ENCODE measurements at regions not wholly inside any gene's neighbourhood (a gene's known extent, or its start where the extent isn't known, plus 50 kb on each side); places are given as distances from the start of the nearest gene placed in this dataset.

DNA sequence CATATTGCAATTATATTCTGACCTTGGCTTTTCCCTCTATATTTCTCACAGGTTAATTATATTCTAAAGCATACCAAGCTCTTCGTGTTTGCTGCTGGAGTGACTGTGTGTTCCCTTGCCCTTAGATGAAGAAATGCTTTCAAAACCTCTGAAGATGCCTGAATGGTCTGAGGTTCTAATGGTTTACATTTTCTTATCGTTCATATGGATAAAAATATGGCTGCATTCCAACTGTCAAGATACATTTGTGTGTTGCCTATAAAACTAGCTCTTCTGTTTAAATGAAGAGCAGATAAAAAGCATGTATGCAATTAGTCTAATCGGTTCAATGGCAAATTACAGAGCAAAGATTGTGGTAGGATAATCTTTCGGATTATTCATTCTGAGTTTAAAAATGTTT lies 68.4 kb upstream of the ANKRD10 start:
- TF ChIP-seq, protein P1, sequence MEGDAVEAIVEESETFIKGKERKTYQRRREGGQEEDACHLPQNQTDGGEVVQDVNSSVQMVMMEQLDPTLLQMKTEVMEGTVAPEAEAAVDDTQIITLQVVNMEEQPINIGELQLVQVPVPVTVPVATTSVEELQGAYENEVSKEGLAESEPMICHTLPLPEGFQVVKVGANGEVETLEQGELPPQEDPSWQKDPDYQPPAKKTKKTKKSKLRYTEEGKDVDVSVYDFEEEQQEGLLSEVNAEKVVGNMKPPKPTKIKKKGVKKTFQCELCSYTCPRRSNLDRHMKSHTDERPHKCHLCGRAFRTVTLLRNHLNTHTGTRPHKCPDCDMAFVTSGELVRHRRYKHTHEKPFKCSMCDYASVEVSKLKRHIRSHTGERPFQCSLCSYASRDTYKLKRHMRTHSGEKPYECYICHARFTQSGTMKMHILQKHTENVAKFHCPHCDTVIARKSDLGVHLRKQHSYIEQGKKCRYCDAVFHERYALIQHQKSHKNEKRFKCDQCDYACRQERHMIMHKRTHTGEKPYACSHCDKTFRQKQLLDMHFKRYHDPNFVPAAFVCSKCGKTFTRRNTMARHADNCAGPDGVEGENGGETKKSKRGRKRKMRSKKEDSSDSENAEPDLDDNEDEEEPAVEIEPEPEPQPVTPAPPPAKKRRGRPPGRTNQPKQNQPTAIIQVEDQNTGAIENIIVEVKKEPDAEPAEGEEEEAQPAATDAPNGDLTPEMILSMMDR (IDR thresholded peaks at IDR 0.05) = no peak
- intact Hi-C loops (cut with micrococcal nuclease) = no loop called here
- H3K4me1 Mint-ChIP-seq = peaks cover 4% of the 10 kb centered on the region
- peaks cover 0 to 16% (median 5%) of the 10 kb centered on the region in 7 donors for H3K9me3 Mint-ChIP-seq
- Histone ChIP-seq H3K79me2 (ENCODE audit: insufficient read depth, low read length) (no peaks in the 10 kb centered on the region), H3K27me3 (ENCODE audit: control insufficient read depth in 2 of 2, insufficient read depth in 2 of 2, low read length in 2 of 2) (no peaks in the 10 kb centered on the region), H4K20me1 (ENCODE audit: insufficient read depth, low read length) (no peaks in the 10 kb centered on the region), H3K9ac (ENCODE audit: insufficient read depth, low read length, poor library complexity, severe bottlenecking) (no peak overlapping the region), H3K4me3 (replicated peaks in 1 of 3; ENCODE audit: low read depth in 2 of 3, low read length in 3 of 3) (no peak overlapping the region), H3K9me3 (replicated peaks in 1 of 2; ENCODE audit: control insufficient read depth in 1 of 2, insufficient read depth in 1 of 2, low read length in 2 of 2) (peaks cover 0 to 2% of the 10 kb centered on the region in 2 donors), H3K4me2 (replicated peaks; ENCODE audit: extremely low read depth, low read length, poor library complexity, severe bottlenecking) (no peak overlapping the region), H3K27ac (ENCODE audit: low read depth in 1 of 2, low read length in 2 of 2) (no peak overlapping the region), H3K4me1 (ENCODE audit: control insufficient read depth in 1 of 2, insufficient read depth in 2 of 2, low read length in 2 of 2) (no peaks in the 10 kb centered on the region), H2AFZ (ENCODE audit: insufficient read depth, low read depth, low read length, poor library complexity, severe bottlenecking) (no peak overlapping the region), H3K36me3 (replicated peaks in 1 of 2; ENCODE audit: control insufficient read depth in 1 of 2, insufficient read depth in 2 of 2, low read length in 2 of 2) (no peaks in the 10 kb centered on the region)
- H3K27me3 Mint-ChIP-seq (ENCODE audit: low read depth in 3 of 3) = peaks cover 3 to 14% (median 4%) of the 10 kb centered on the region in 3 donors
- WGBS (ENCODE audit: insufficient coverage) = no CpG with 5 or more reads among the region's 4 CpGs
- H3K27ac Mint-ChIP-seq = no peak overlapping the region
- no peak overlapping the region for H3K4me3 Mint-ChIP-seq
- H3K36me3 Mint-ChIP-seq = no peaks in the 10 kb centered on the region
- DNase-seq = no peak

DNA sequence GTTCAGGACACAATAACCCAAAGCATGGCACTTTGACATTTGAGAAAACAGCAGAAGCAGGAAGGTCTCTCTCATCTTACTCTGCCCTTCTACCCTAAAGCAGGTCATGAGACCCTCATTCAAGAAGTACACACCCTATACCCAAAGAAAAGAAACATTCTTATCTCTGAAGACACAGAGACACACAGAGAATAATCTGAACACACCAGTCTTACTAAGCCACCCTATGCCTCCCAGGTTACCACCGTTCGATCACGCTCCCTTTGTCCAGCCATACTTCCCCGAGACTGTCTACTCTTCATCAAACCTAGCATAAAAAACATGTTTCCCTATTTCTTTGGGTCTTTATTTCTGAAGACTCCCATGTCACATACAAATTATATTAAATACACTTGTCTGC lies 66.5 kb upstream of the ANKRD10 start:
- peaks cover 1 to 11% (median 7%) of the 10 kb centered on the region in 3 donors for H3K27me3 Mint-ChIP-seq (ENCODE audit: low read depth in 3 of 3)
- no peak for DNase-seq
- no peak overlapping the region for H3K4me2 ChIP-seq (replicated peaks; ENCODE audit: extremely low read depth, low read length, poor library complexity, severe bottlenecking)
- TF ChIP-seq, protein P1 (IDR thresholded peaks at IDR 0.05) = no peak
- intact Hi-C loops (cut with micrococcal nuclease) = no loop called here
- no peak overlapping the region for H3K9ac ChIP-seq (ENCODE audit: insufficient read depth, low read length, poor library complexity, severe bottlenecking)
- H3K27me3 ChIP-seq (ENCODE audit: control insufficient read depth in 2 of 2, insufficient read depth in 2 of 2, low read length in 2 of 2) = peaks cover 0 to 3% of the 10 kb centered on the region in 2 donors
- no peaks in the 10 kb centered on the region for H3K36me3 Mint-ChIP-seq
- H4K20me1 ChIP-seq (ENCODE audit: insufficient read depth, low read length) = no peaks in the 10 kb centered on the region
- H3K4me1 Mint-ChIP-seq = peaks cover 4% of the 10 kb centered on the region
- H3K27ac Mint-ChIP-seq = no peak overlapping the region
- peaks cover 0 to 2% of the 10 kb centered on the region in 2 donors for H3K9me3 ChIP-seq (replicated peaks in 1 of 2; ENCODE audit: control insufficient read depth in 1 of 2, insufficient read depth in 1 of 2, low read length in 2 of 2)
- H3K27ac ChIP-seq (ENCODE audit: low read depth in 1 of 2, low read length in 2 of 2) = no peak overlapping the region
- 95% methylated on average over 4 of the region's 4 CpGs for WGBS (ENCODE audit: insufficient coverage)
- no peaks in the 10 kb centered on the region for H3K79me2 ChIP-seq (ENCODE audit: insufficient read depth, low read length)
- no peak overlapping the region for H2AFZ ChIP-seq (ENCODE audit: insufficient read depth, low read depth, low read length, poor library complexity, severe bottlenecking)
- H3K9me3 Mint-ChIP-seq = peaks cover under 1 to 18% (median 5%) of the 10 kb centered on the region in 7 donors
- H3K4me3 ChIP-seq (replicated peaks in 1 of 3; ENCODE audit: low read depth in 2 of 3, low read length in 3 of 3) = no peak overlapping the region
- no peak overlapping the region for H3K4me3 Mint-ChIP-seq
- H3K4me1 ChIP-seq (ENCODE audit: control insufficient read depth in 1 of 2, insufficient read depth in 2 of 2, low read length in 2 of 2) = no peaks in the 10 kb centered on the region
- H3K36me3 ChIP-seq (replicated peaks in 1 of 2; ENCODE audit: control insufficient read depth in 1 of 2, insufficient read depth in 2 of 2, low read length in 2 of 2) = no peaks in the 10 kb centered on the region
